ENCODE measurements at regions not wholly inside any gene's neighbourhood (a gene's known extent, or its start where the extent isn't known, plus 50 kb on each side); places are given as distances from the start of the nearest gene placed in this dataset.

DNA sequence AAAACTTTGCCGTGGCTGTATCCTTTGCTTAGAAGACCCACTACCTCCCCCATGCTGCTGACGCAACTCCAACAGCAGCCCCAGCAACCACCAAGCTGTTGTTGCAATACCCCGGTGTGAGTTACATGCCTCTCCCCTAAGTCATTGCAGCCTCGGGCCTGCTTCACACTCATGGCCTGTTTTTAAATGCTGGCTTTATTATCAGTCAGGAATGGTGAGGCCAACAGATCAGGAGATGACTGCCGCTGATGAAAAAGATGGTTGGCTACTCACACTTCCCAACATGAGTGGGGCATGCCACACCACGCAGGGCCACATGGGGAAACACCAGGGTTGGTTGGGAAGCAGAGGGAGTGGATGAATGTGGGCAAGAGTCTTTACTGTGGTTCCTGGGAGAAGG lies 171.5 kb upstream of the SYT13 start:
- TF ChIP-seq POLR2A (IDR thresholded peaks at IDR 0.05) (no peak), POLR2AphosphoS5 (IDR thresholded peaks at IDR 0.05; ENCODE audit: insufficient read depth in 1 of 2, low read depth in 1 of 2) (no peak)

Data from vagina (tissue), 2 donors.